Retinal pigment epithelial cell (primary cell): ENCODE measurements at regions not wholly inside any gene's neighbourhood (a gene's known extent, or its start where the extent isn't known, plus 50 kb on each side); places are given as distances from the start of the nearest gene placed in this dataset.
"Not testable (repeated sequence)": the region's sequence is repeated elsewhere in the genome, so short reads cannot be mapped to it uniquely, and the experiment has no call there.

Source experiments
- DNase-seq: peaks from one replicate; pipeline ENCODE4 v3.0.0-alpha.2; 2010; ENCODE audit warnings: low read depth
- H3K4me3 ChIP-seq: 2 replicates; pipeline ENCODE4 v1.5.1; 2011; ENCODE audit warnings: mild to moderate bottlenecking, low read length, control low read depth, moderate library complexity
- CTCF ChIP-seq: conservative IDR thresholded peaks from 2 replicates; pipeline ENCODE4 v1.5.1; 2011; ENCODE audit warnings: low read depth, low read length, control low read depth, inconsistent platforms

- TF ChIP-seq CTCF: no peak
- DNase-seq: no peak
- no peak overlapping the region for H3K4me3 ChIP-seq
Measured at GRCh38 chr20:53795170-53795569, 201.5 kb upstream of the ZNF217 start.

GRCh38 chr20:53794529-53795115 lies 201.0 kb upstream of the ZNF217 start:
- TF ChIP-seq CTCF: no peak
- H3K4me3 ChIP-seq: no peak overlapping the region
- no peak for DNase-seq

GRCh38 chr20:53793783-53794383 lies 200.2 kb upstream of the ZNF217 start:
- no peak for TF ChIP-seq CTCF
- DNase-seq: no peak
- H3K4me3 ChIP-seq: no peak overlapping the region

GRCh38 chr20:53792946-53793536 lies 199.4 kb upstream of the ZNF217 start:
- no peak for TF ChIP-seq CTCF
- no peak for DNase-seq
- H3K4me3 ChIP-seq: no peak overlapping the region

GRCh38 chr20:53789989-53790675 lies 196.5 kb upstream of the ZNF217 start:
- no peak for TF ChIP-seq CTCF
- no peak for DNase-seq
- H3K4me3 ChIP-seq: no peak overlapping the region

- no peak for TF ChIP-seq CTCF
- no peak for DNase-seq
Measured at GRCh38 chr20:53788253-53789022, 194.8 kb upstream of the ZNF217 start.

GRCh38 chr20:53787491-53787931 lies 193.9 kb upstream of the ZNF217 start:
- H3K4me3 ChIP-seq, DNase-seq: not testable (repeated sequence)

More at GRCh38 chr20:53788253-53789022, 194.8 kb upstream of the ZNF217 start:
- H3K4me3 ChIP-seq: no peak overlapping the region
